K562 (cell line): ENCODE measurements at regions not wholly inside any gene's neighbourhood (a gene's known extent, or its start where the extent isn't known, plus 50 kb on each side); places are given as distances from the start of the nearest gene placed in this dataset.
A peak's percentile ranks its signal among the peaks of the same experiment; 100 is the strongest.

Experiments
- BMI1 ChIP-seq: fragments of 150-350 bp; IDR thresholded peaks from 2 replicates; pipeline ENCODE4 v1.6.1; 2014; ENCODE audit warnings: low read length
- EP300 ChIP-seq: IDR thresholded peaks from 2 replicates; pipeline ENCODE4 v1.6.1; 2012; ENCODE audit warnings: low read length, improper control_type of control experiment
- FOSL1 ChIP-seq: fragments of 200-800 bp; sonication (Bioruptor generic); conservative IDR thresholded peaks from 2 replicates; pipeline ENCODE4 v1.6.1; 2016; ENCODE audit warnings: missing genetic modification characterization, missing compliant biosample characterization
- GATA2 ChIP-seq: sonication (generic); formaldehyde crosslinking; IDR thresholded peaks from 2 replicates; pipeline ENCODE4 v1.4.0; 2020; ENCODE audit warnings: mild to moderate bottlenecking, missing genetic modification reagents
- GTF3C2 ChIP-seq: IDR thresholded peaks from 3 replicates; pipeline ENCODE4 v1.6.1; 2011; ENCODE audit warnings: borderline replicate concordance, mild to moderate bottlenecking, moderate library complexity; ENCODE audit not compliant: insufficient read length; ENCODE audit errors: extremely low read depth
- ILK ChIP-seq: fragments of 450-650 bp; IDR thresholded peaks from 2 replicates; pipeline ENCODE4 v1.6.1; 2016; ENCODE audit warnings: missing genetic modification characterization, low read depth, mild to moderate bottlenecking, missing compliant biosample characterization, moderate library complexity, borderline replicate concordance
- PRPF4 ChIP-seq: fragments of 200-400 bp; formaldehyde crosslinking; IDR thresholded peaks from one replicate; pipeline ENCODE4 v1.6.1; 2017; ENCODE audit warnings: low read length, low read depth, mild to moderate bottlenecking; ENCODE audit not compliant: insufficient read depth, poor library complexity, severe bottlenecking
- RCOR1 ChIP-seq, 2 experiments: IDR thresholded peaks; 2 replicates each; pipeline ENCODE4 v1.6.1; 2012; ENCODE audit warnings: low read depth in 2 of 2, low read length in 2 of 2, borderline replicate concordance in 1 of 2, improper control_type of control experiment in 1 of 2
- STAT6 ChIP-seq: sonication (generic); formaldehyde crosslinking; IDR thresholded peaks from 2 replicates; pipeline ENCODE4 v1.8.1; 2023; ENCODE audit warnings: mild to moderate bottlenecking, missing genetic modification reagents
- TBP ChIP-seq: optimal IDR thresholded peaks from 2 replicates; pipeline ENCODE3; 2011; ENCODE audit warnings: low read depth, low read length, improper control_type of control experiment
- ZC3H4 ChIP-seq: sonication (generic); formaldehyde crosslinking; IDR thresholded peaks from 2 replicates; pipeline ENCODE4 v1.9.0; 2021; ENCODE audit warnings: missing genetic modification reagents, borderline replicate concordance
- ZFX ChIP-seq: sonication (generic); formaldehyde crosslinking; IDR thresholded peaks from 2 replicates; pipeline ENCODE4 v1.8.0; 2022; ENCODE audit warnings: mild to moderate bottlenecking, missing genetic modification reagents, moderate library complexity
- ZNF695 ChIP-seq: fragments of 450-650 bp; formaldehyde crosslinking; IDR thresholded peaks from 2 replicates; pipeline ENCODE4 v1.4.0; 2020; ENCODE audit warnings: mild to moderate bottlenecking, moderate library complexity
- TF ChIP-seq, protein P1 (sequence below), 2 experiments: IDR thresholded peaks in 1 of 2; conservative IDR thresholded peaks in 1 of 2; 2 replicates each; pipeline ENCODE4 v1.6.1; 2016; ENCODE audit warnings: low read depth in 2 of 2, mild to moderate bottlenecking in 1 of 2, missing compliant biosample characterization in 1 of 2, missing genetic modification characterization in 1 of 2, moderate library complexity in 1 of 2
- TF ChIP-seq, protein P2 (sequence below): fragments of 450-650 bp; IDR thresholded peaks from 2 replicates; pipeline ENCODE4 v1.6.1; 2016
- TF ChIP-seq, protein P3 (sequence below): fragments of 450-650 bp; formaldehyde crosslinking; conservative IDR thresholded peaks from 2 replicates; pipeline ENCODE4 v1.4.0; 2022; ENCODE audit warnings: mild to moderate bottlenecking, missing genetic modification characterization

DNA sequence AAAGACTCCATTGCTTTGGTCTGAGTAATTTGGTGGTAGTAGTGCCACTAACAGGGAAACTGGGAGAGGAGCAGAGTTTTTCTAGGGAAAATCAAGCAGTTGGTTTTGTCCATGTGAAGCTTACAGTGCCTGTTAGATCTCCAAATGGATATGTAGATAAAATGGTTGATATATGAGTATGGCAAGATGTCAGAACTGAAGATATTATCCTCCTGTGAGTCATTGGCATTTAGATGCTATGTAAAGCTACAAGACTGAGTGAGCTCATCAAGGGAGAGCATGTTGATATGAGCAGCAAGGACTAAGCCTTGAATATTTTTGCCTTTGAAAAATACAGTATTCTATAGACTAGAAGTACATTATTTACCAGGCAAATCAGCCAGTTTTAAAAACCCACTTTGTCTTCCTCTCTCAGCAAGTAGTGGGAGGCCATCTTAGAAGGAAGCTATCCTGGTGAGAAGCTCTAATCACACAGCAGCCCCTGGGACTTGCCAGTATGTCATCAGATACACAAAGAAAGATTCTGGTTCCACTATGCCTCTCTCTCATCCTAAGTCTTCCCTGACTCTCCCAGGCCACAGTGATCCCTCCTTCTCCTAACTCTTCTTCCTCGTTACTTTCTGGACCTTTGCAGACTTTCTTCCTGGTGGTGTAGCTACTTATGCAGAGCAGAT, 77.4 kb upstream of the ANKRD28 start (continued):
- TF ChIP-seq, protein P1, sequence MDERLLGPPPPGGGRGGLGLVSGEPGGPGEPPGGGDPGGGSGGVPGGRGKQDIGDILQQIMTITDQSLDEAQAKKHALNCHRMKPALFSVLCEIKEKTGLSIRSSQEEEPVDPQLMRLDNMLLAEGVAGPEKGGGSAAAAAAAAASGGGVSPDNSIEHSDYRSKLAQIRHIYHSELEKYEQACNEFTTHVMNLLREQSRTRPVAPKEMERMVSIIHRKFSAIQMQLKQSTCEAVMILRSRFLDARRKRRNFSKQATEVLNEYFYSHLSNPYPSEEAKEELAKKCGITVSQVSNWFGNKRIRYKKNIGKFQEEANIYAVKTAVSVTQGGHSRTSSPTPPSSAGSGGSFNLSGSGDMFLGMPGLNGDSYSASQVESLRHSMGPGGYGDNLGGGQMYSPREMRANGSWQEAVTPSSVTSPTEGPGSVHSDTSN (CRISPR knock-in tag; IDR thresholded peaks at IDR 0.05; ENCODE audit: low read depth) = no peak
- TF ChIP-seq, protein P1 (tag; conservative IDR thresholded peaks at IDR 0.05; ENCODE audit: low read depth) = peak; percentile 33; the same call in 1 of the 2 replicates
- no peak for TF ChIP-seq ZNF695 (CRISPR knock-in tag)
- TF ChIP-seq BMI1 = no peak
- no peak for TF ChIP-seq STAT6 (CRISPR knock-in tag)
- TF ChIP-seq ZC3H4 (CRISPR knock-in tag) = no peak
- TF ChIP-seq, protein P2, sequence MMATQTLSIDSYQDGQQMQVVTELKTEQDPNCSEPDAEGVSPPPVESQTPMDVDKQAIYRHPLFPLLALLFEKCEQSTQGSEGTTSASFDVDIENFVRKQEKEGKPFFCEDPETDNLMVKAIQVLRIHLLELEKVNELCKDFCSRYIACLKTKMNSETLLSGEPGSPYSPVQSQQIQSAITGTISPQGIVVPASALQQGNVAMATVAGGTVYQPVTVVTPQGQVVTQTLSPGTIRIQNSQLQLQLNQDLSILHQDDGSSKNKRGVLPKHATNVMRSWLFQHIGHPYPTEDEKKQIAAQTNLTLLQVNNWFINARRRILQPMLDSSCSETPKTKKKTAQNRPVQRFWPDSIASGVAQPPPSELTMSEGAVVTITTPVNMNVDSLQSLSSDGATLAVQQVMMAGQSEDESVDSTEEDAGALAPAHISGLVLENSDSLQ = peak; percentile 20; the same call in 1 of the 2 replicates
- no peak for TF ChIP-seq ILK
- TF ChIP-seq, protein P3, sequence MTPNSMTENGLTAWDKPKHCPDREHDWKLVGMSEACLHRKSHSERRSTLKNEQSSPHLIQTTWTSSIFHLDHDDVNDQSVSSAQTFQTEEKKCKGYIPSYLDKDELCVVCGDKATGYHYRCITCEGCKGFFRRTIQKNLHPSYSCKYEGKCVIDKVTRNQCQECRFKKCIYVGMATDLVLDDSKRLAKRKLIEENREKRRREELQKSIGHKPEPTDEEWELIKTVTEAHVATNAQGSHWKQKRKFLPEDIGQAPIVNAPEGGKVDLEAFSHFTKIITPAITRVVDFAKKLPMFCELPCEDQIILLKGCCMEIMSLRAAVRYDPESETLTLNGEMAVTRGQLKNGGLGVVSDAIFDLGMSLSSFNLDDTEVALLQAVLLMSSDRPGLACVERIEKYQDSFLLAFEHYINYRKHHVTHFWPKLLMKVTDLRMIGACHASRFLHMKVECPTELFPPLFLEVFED = no peak
- TF ChIP-seq PRPF4 = no peak
- no peak for TF ChIP-seq GTF3C2
- TF ChIP-seq TBP = no peak
- TF ChIP-seq ZFX (CRISPR knock-in tag) = no peak
- no peak for TF ChIP-seq EP300
- TF ChIP-seq RCOR1 (IDR thresholded peaks at IDR 0.05; ENCODE audit: borderline replicate concordance in 1 of 2, low read depth in 2 of 2, low read length in 2 of 2) = no peak
- no peak for TF ChIP-seq GATA2 (CRISPR knock-in tag)
- TF ChIP-seq FOSL1 (tag) = peak; percentile 92
